CD14-positive monocyte (primary cell): ENCODE measurements at regions not wholly inside any gene's neighbourhood (a gene's known extent, or its start where the extent isn't known, plus 50 kb on each side); places are given as distances from the start of the nearest gene placed in this dataset.

ENCODE experiments used
- DNase-seq, 3 donors: peaks; one replicate each; pipeline ENCODE4 v3.0.0-alpha.2; 2011 to 2022
- H2AFZ ChIP-seq: 2 replicates; pipeline ENCODE4 v1.6.0; 2012; ENCODE audit warnings: mild to moderate bottlenecking, low read depth, low read length, inconsistent platforms; ENCODE audit not compliant: insufficient read depth, poor library complexity, severe bottlenecking
- H3K27ac ChIP-seq, 2 donors: 1 replicate in 1 of 2; 2 replicates in 1 of 2; pipeline ENCODE4 v1.5.1; 2012 to 2013; ENCODE audit warnings: low read length in 2 of 2, control low read depth in 1 of 2, inconsistent platforms in 1 of 2, low read depth in 1 of 2, mild to moderate bottlenecking in 1 of 2
- H3K27me3 ChIP-seq, 2 donors: one replicate each; pipeline versions ENCODE4 v1.6.0 to v1.6.1; 2011 to 2013; ENCODE audit warnings: low read length in 2 of 2; ENCODE audit not compliant: control insufficient read depth in 2 of 2, insufficient read depth in 2 of 2
- H3K36me3 ChIP-seq, 2 donors: replicated peaks in 1 of 2; 1 replicate in 1 of 2; 2 replicates in 1 of 2; pipeline versions ENCODE4 v1.5.1 to v1.6.1; 2012 to 2013; ENCODE audit warnings: low read length in 2 of 2, control low read depth in 1 of 2, inconsistent platforms in 1 of 2, mild to moderate bottlenecking in 1 of 2; ENCODE audit not compliant: insufficient read depth in 2 of 2, control insufficient read depth in 1 of 2
- H3K4me1 ChIP-seq, 2 donors: 1 replicate in 1 of 2; 2 replicates in 1 of 2; pipeline versions ENCODE4 v1.5.1 to v1.6.1; 2012 to 2013; ENCODE audit warnings: low read length in 2 of 2, control low read depth in 1 of 2, inconsistent platforms in 1 of 2, mild to moderate bottlenecking in 1 of 2, moderate library complexity in 1 of 2; ENCODE audit not compliant: insufficient read depth in 2 of 2, control insufficient read depth in 1 of 2
- H3K4me2 ChIP-seq: replicated peaks from 2 replicates; pipeline ENCODE3; 2012; ENCODE audit warnings: low read length, moderate library complexity, mild to moderate bottlenecking; ENCODE audit not compliant: poor library complexity, severe bottlenecking; ENCODE audit errors: extremely low read depth
- H3K4me3 ChIP-seq, 3 experiments: fragments of 200-600 bp in 1 of 3; sonication (generic) in 1 of 3; replicated peaks in 1 of 3; 1 replicate in 2 of 3; 2 replicates in 1 of 3; pipeline ENCODE4 v1.5.1; 2011 to 2013; ENCODE audit warnings: low read length in 3 of 3, mild to moderate bottlenecking in 3 of 3, control low read depth in 2 of 3, low read depth in 2 of 3, inconsistent platforms in 1 of 3, moderate library complexity in 1 of 3
- H3K79me2 ChIP-seq: 2 replicates; pipeline ENCODE4 v1.6.0; 2012; ENCODE audit warnings: mild to moderate bottlenecking, control low read depth, inconsistent platforms, low read length, moderate library complexity; ENCODE audit not compliant: insufficient read depth
- H3K9ac ChIP-seq: 2 replicates; pipeline ENCODE4 v1.6.0; 2017; ENCODE audit warnings: low read length, mild to moderate bottlenecking; ENCODE audit not compliant: insufficient read depth, poor library complexity, severe bottlenecking
- H3K9me3 ChIP-seq, 2 donors: replicated peaks in 1 of 2; 1 replicate in 1 of 2; 2 replicates in 1 of 2; pipeline versions ENCODE4 v1.5.1 to v1.6.1; 2012 to 2013; ENCODE audit warnings: low read length in 2 of 2, control low read depth in 1 of 2; ENCODE audit not compliant: control insufficient read depth in 1 of 2, insufficient read depth in 1 of 2
- H4K20me1 ChIP-seq: 2 replicates; pipeline ENCODE4 v1.6.0; 2012; ENCODE audit warnings: mild to moderate bottlenecking, low read length, control low read depth, moderate library complexity; ENCODE audit not compliant: insufficient read depth
- H3K27ac Mint-ChIP-seq, 7 donors: one replicate each; pipeline ENCODE4 v1.8.0; 2020; ENCODE audit warnings: mild to moderate bottlenecking in 7 of 7, mixed read lengths in 7 of 7, moderate library complexity in 6 of 7, inconsistent platforms in 2 of 7
- H3K27me3 Mint-ChIP-seq, 3 donors: one replicate each; pipeline ENCODE4 v1.8.0; 2021 to 2022; ENCODE audit warnings: low read depth in 3 of 3, mild to moderate bottlenecking in 3 of 3, mixed read lengths in 3 of 3, moderate library complexity in 3 of 3, inconsistent platforms in 1 of 3
- H3K36me3 Mint-ChIP-seq, 2 donors: one replicate each; pipeline ENCODE4 v1.8.0; 2020; ENCODE audit warnings: mixed read lengths in 2 of 2, inconsistent platforms in 1 of 2, mild to moderate bottlenecking in 1 of 2
- H3K4me1 Mint-ChIP-seq: one replicate; pipeline ENCODE4 v1.8.0; 2020; ENCODE audit warnings: mild to moderate bottlenecking, mixed read lengths
- H3K4me3 Mint-ChIP-seq, 2 donors: one replicate each; pipeline ENCODE4 v1.8.0; 2020; ENCODE audit warnings: mild to moderate bottlenecking in 2 of 2, mixed read lengths in 2 of 2, moderate library complexity in 1 of 2
- H3K9me3 Mint-ChIP-seq, 7 donors: one replicate each; pipeline ENCODE4 v1.8.0; 2020 to 2022; ENCODE audit warnings: mixed read lengths in 7 of 7, mild to moderate bottlenecking in 6 of 7, moderate library complexity in 6 of 7, inconsistent platforms in 2 of 7
- WGBS: methylation state at CpG from one replicate; pipeline ENCODE4 v1.1.5; 2013; ENCODE audit warnings: missing lambda C conversion rate; ENCODE audit not compliant: insufficient coverage; 5-methylcytosine and 5-hydroxymethylcytosine counted together
- intact Hi-C, 2 donors: fragments of 100-400 bp; cut with micrococcal nuclease; formaldehyde crosslinking; loops; one replicate each; pipeline versions ENCODE4 v1.15.0 to v1.15.1; 2023
- TF ChIP-seq, protein P1 (sequence below): fragments of 200-600 bp; IDR thresholded peaks from one replicate; pipeline ENCODE4 v1.8.0; 2022; ENCODE audit warnings: antibody characterized with exemption, mild to moderate bottlenecking

DNA sequence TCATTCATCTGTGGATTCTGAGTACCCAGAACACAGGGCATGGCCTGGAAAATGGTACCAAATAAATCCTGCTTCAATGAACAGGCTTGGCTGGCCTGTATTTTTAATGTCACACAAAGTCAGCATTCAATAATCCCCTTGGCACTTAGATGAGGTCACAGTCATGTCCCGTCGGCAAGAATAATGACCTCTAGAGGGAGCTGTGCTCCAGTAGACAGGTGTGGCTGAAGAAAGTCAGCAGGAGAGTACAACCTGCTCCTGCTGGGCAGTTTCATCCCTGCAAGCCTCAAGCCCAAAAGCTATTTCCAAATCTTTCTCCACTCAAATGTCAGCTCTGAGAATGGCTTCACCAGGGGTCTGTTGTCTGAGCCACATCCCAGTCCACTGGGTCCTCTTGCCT lies 404.0 kb upstream of the F9 start:
- Histone ChIP-seq H3K27me3 (no peaks in the 10 kb centered on the region), H3K79me2 (no peaks in the 10 kb centered on the region), H3K27ac (no peak overlapping the region), H4K20me1 (no peaks in the 10 kb centered on the region), H3K9me3 (no peaks in the 10 kb centered on the region), H3K4me3 (no peak overlapping the region), H3K4me2 (no peak overlapping the region), H3K4me1 (no peaks in the 10 kb centered on the region), H3K9ac (no peak overlapping the region), H3K36me3 (no peaks in the 10 kb centered on the region), H2AFZ (no peak overlapping the region)
- TF ChIP-seq, protein P1, sequence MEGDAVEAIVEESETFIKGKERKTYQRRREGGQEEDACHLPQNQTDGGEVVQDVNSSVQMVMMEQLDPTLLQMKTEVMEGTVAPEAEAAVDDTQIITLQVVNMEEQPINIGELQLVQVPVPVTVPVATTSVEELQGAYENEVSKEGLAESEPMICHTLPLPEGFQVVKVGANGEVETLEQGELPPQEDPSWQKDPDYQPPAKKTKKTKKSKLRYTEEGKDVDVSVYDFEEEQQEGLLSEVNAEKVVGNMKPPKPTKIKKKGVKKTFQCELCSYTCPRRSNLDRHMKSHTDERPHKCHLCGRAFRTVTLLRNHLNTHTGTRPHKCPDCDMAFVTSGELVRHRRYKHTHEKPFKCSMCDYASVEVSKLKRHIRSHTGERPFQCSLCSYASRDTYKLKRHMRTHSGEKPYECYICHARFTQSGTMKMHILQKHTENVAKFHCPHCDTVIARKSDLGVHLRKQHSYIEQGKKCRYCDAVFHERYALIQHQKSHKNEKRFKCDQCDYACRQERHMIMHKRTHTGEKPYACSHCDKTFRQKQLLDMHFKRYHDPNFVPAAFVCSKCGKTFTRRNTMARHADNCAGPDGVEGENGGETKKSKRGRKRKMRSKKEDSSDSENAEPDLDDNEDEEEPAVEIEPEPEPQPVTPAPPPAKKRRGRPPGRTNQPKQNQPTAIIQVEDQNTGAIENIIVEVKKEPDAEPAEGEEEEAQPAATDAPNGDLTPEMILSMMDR, result peak; percentile 9
- intact Hi-C loops, result no loop called here
- Mint-ChIP-seq H3K27ac (no peak overlapping the region), H3K36me3 (no peaks in the 10 kb centered on the region), H3K27me3 (peaks cover 0 to 2% (median 1%) of the 10 kb centered on the region in 3 donors), H3K4me1 (no peaks in the 10 kb centered on the region), H3K9me3 (peaks cover 0 to 9% (median 2%) of the 10 kb centered on the region in 7 donors), H3K4me3 (no peak overlapping the region)
- peak in 2 of 3 donors; percentile 7 to 8 for DNase-seq
- no CpG with 5 or more reads among the region's 2 CpGs for WGBS

DNA sequence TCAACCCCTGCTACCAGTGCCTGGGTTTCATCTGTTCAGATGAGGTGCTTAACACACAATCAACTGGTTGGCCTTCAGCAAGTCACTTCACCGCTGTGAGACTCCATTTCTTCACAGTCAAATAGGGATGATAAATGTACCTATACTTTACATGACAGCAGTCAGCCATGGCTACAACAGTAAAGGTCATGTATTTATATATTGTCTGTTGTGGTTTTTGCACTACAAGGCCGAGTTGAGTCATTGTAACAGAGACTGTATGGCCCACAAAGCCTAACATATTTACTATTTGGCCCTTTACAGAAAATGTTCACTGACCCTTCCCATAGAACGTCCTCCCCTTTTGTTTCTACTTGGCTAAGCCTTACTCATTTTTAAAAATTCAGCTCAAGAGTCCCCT lies 404.6 kb upstream of the F9 start:
- no peak overlapping the region for H3K4me2 ChIP-seq
- no peak overlapping the region for H3K4me3 Mint-ChIP-seq
- H3K27ac ChIP-seq, result no peak overlapping the region
- no peak overlapping the region for H3K27ac Mint-ChIP-seq
- intact Hi-C loops, result no loop called here
- no peak overlapping the region for H2AFZ ChIP-seq
- H3K9me3 Mint-ChIP-seq, result peaks cover 0 to 9% (median 2%) of the 10 kb centered on the region in 7 donors
- no peaks in the 10 kb centered on the region for H3K36me3 Mint-ChIP-seq
- no peaks in the 10 kb centered on the region for H3K36me3 ChIP-seq
- no peaks in the 10 kb centered on the region for H3K4me1 ChIP-seq
- H3K27me3 Mint-ChIP-seq, result peaks cover 0 to 2% (median 1%) of the 10 kb centered on the region in 3 donors
- no peaks in the 10 kb centered on the region for H3K9me3 ChIP-seq
- H3K79me2 ChIP-seq, result no peaks in the 10 kb centered on the region
- no peak overlapping the region for H3K9ac ChIP-seq
- H3K27me3 ChIP-seq, result no peaks in the 10 kb centered on the region
- 89% methylated on average over 1 of the region's 3 CpGs for WGBS
- H3K4me1 Mint-ChIP-seq, result no peaks in the 10 kb centered on the region
- no peaks in the 10 kb centered on the region for H4K20me1 ChIP-seq
- no peak for DNase-seq
- no peak overlapping the region for H3K4me3 ChIP-seq
- TF ChIP-seq, protein P1, result no peak
